WTC11 (cell line): ENCODE measurements at regions not wholly inside any gene's neighbourhood (a gene's known extent, or its start where the extent isn't known, plus 50 kb on each side); places are given as distances from the start of the nearest gene placed in this dataset.

Experiments used
- ATAC-seq: fragments of 200-7000 bp; cut with Tn5 transposase; 2 replicates; pipeline ENCODE4 v1.10.0; 2021; ENCODE audit warnings: mild to moderate bottlenecking, moderate library complexity
- CTCF ChIA-PET: fragments of 300-600 bp; sonication (Branson Sonifier 250); formaldehyde crosslinking; loops from one replicate; lab custom pipeline; 2021; ENCODE audit warnings: antibody characterized with exemption; lab: Charles Lee
- POLR2A ChIA-PET: fragments of 350-600 bp; sonication (Branson Sonifier 250); formaldehyde crosslinking; loops from one replicate; lab custom pipeline; 2021; ENCODE audit warnings: antibody characterized with exemption; lab: Charles Lee
- DNase-seq: peaks from one replicate; pipeline ENCODE4 v3.0.0; 2021; ENCODE audit warnings: low spot score
- H3K27ac Mint-ChIP-seq: 2 replicates; pipeline ENCODE4 v1.8.0; 2021; ENCODE audit warnings: mixed read lengths
- H3K27me3 Mint-ChIP-seq: 2 replicates; pipeline ENCODE4 v1.8.0; 2021; ENCODE audit warnings: low read depth, mild to moderate bottlenecking, moderate library complexity, mixed read lengths
- H3K36me3 Mint-ChIP-seq: 2 replicates; pipeline ENCODE4 v1.8.0; 2021; ENCODE audit warnings: mixed read lengths
- H3K4me1 Mint-ChIP-seq: 2 replicates; pipeline ENCODE4 v1.8.0; 2022; ENCODE audit warnings: mixed read lengths
- H3K4me3 Mint-ChIP-seq: 2 replicates; pipeline ENCODE4 v1.8.0; 2021; ENCODE audit warnings: mild to moderate bottlenecking, moderate library complexity, mixed read lengths
- H3K9me3 Mint-ChIP-seq: 2 replicates; pipeline ENCODE4 v1.8.0; 2021; ENCODE audit warnings: mixed read lengths
- ELF4 ChIP-seq: sonication (generic); formaldehyde crosslinking; IDR thresholded peaks from 2 replicates; pipeline ENCODE4 v1.8.1; 2022; ENCODE audit warnings: low read depth, mild to moderate bottlenecking, moderate library complexity, missing genetic modification reagents
- EMX1 ChIP-seq: fragments of 250-450 bp; sonication (Bioruptor Pico); IDR thresholded peaks from 2 replicates; pipeline ENCODE4 v1.8.0; 2021; ENCODE audit warnings: mild to moderate bottlenecking
- FOXK1 ChIP-seq: sonication (generic); formaldehyde crosslinking; IDR thresholded peaks from 2 replicates; pipeline ENCODE4 v1.8.0; 2022; ENCODE audit warnings: mild to moderate bottlenecking, moderate library complexity, missing genetic modification reagents
- GRHL2 ChIP-seq: fragments of 250-450 bp; sonication (Bioruptor Pico); IDR thresholded peaks from 2 replicates; pipeline ENCODE4 v1.8.0; 2022; ENCODE audit warnings: mild to moderate bottlenecking, moderate library complexity; ENCODE audit not compliant: insufficient replicate concordance, severe bottlenecking
- HMGA2 ChIP-seq: fragments of 250-450 bp; sonication (Bioruptor Pico); IDR thresholded peaks from 2 replicates; pipeline ENCODE4 v1.4.0; 2021; ENCODE audit warnings: mild to moderate bottlenecking, moderate library complexity
- JAZF1 ChIP-seq: fragments of 250-450 bp; sonication (Bioruptor Pico); IDR thresholded peaks from 2 replicates; pipeline ENCODE4 v1.9.0; 2021; ENCODE audit warnings: moderate library complexity, mild to moderate bottlenecking, inconsistent platforms
- PRRX2 ChIP-seq: fragments of 250-450 bp; sonication (Bioruptor Pico); IDR thresholded peaks from 2 replicates; pipeline ENCODE4 v1.8.0; 2021; ENCODE audit warnings: mild to moderate bottlenecking
- RELA ChIP-seq: sonication (generic); formaldehyde crosslinking; IDR thresholded peaks from 2 replicates; pipeline ENCODE4 v1.8.1; 2022; ENCODE audit warnings: missing genetic modification reagents, mild to moderate bottlenecking, borderline replicate concordance
- SMAD3 ChIP-seq: sonication (generic); formaldehyde crosslinking; IDR thresholded peaks from 2 replicates; pipeline ENCODE4 v1.8.0; 2022; ENCODE audit warnings: missing genetic modification reagents, mild to moderate bottlenecking, borderline replicate concordance
- TCF7 ChIP-seq: sonication (generic); formaldehyde crosslinking; IDR thresholded peaks from 2 replicates; pipeline ENCODE4 v1.8.0; 2022; ENCODE audit warnings: mild to moderate bottlenecking, low read depth, missing genetic modification reagents, moderate library complexity
- TEAD4 ChIP-seq: sonication (generic); formaldehyde crosslinking; IDR thresholded peaks from 2 replicates; pipeline ENCODE4 v1.8.0; 2022; ENCODE audit warnings: mild to moderate bottlenecking, missing genetic modification reagents
- ZNF138 ChIP-seq: sonication (generic); formaldehyde crosslinking; conservative IDR thresholded peaks from 2 replicates; pipeline ENCODE4 v1.8.1; 2022; ENCODE audit warnings: mild to moderate bottlenecking, moderate library complexity, missing genetic modification reagents
- ZNF263 ChIP-seq: sonication (generic); formaldehyde crosslinking; IDR thresholded peaks from 2 replicates; pipeline ENCODE4 v1.8.1; 2022; ENCODE audit warnings: low read depth, mild to moderate bottlenecking, moderate library complexity, missing genetic modification reagents
- ZNF423 ChIP-seq: fragments of 250-450 bp; sonication (Bioruptor Pico); IDR thresholded peaks from 2 replicates; pipeline ENCODE4 v2.1.2; 2022; ENCODE audit warnings: mild to moderate bottlenecking, moderate library complexity
- TF ChIP-seq, protein P1 (sequence below): sonication (generic); formaldehyde crosslinking; IDR thresholded peaks from 2 replicates; pipeline ENCODE4 v1.8.0; 2022; ENCODE audit warnings: mild to moderate bottlenecking, missing genetic modification reagents
- TF ChIP-seq, protein P2 (sequence below): sonication (generic); formaldehyde crosslinking; IDR thresholded peaks from 2 replicates; pipeline ENCODE4 v1.8.0; 2023; ENCODE audit warnings: missing genetic modification reagents, mild to moderate bottlenecking, borderline replicate concordance
- TF ChIP-seq, protein P3 (sequence below): sonication (generic); formaldehyde crosslinking; IDR thresholded peaks from 2 replicates; pipeline ENCODE4 v1.8.1; 2022; ENCODE audit warnings: mild to moderate bottlenecking, missing genetic modification reagents, moderate library complexity, borderline replicate concordance
- TF ChIP-seq, protein P4 (sequence below): fragments of 250-450 bp; sonication (Bioruptor Pico); IDR thresholded peaks from 2 replicates; pipeline ENCODE4 v1.9.0; 2021; ENCODE audit warnings: mild to moderate bottlenecking
- TF ChIP-seq, protein P5 (sequence below): sonication (generic); formaldehyde crosslinking; IDR thresholded peaks from 2 replicates; pipeline ENCODE4 v1.8.0; 2022; ENCODE audit warnings: mild to moderate bottlenecking, missing genetic modification reagents
- TF ChIP-seq, protein P6 (sequence below): sonication (generic); formaldehyde crosslinking; conservative IDR thresholded peaks from 2 replicates; pipeline ENCODE4 v1.8.1; 2022; ENCODE audit warnings: mild to moderate bottlenecking, missing genetic modification reagents
- TF ChIP-seq, protein P7 (sequence below): sonication (generic); formaldehyde crosslinking; IDR thresholded peaks from 2 replicates; pipeline ENCODE4 v1.8.0; 2023; ENCODE audit warnings: mild to moderate bottlenecking, missing genetic modification reagents
- TF ChIP-seq, protein P8 (sequence below): sonication (generic); formaldehyde crosslinking; IDR thresholded peaks from 2 replicates; pipeline ENCODE4 v1.8.1; 2023; ENCODE audit warnings: mild to moderate bottlenecking, moderate library complexity, missing genetic modification reagents

DNA sequence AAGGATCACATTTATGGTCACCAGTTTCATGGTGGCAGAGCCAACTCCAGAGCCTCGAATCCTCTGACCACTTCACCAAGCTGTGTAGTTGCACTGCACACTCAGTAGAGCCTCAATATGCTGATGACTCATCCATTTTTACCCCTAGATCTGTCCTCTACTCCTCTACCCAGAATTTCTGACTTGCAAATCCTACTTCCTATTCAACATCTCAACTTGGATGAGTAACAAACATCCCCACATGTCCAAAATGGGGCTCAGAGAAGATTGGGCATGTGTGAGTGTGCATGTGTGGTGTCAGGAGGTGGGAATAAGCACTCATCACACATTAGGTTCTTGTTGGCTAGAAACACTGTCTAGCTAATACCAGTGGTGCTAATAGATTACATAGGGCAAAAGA is 57.8 kb upstream of the IGFBP2 start (continued):
- TF ChIP-seq, protein P1, sequence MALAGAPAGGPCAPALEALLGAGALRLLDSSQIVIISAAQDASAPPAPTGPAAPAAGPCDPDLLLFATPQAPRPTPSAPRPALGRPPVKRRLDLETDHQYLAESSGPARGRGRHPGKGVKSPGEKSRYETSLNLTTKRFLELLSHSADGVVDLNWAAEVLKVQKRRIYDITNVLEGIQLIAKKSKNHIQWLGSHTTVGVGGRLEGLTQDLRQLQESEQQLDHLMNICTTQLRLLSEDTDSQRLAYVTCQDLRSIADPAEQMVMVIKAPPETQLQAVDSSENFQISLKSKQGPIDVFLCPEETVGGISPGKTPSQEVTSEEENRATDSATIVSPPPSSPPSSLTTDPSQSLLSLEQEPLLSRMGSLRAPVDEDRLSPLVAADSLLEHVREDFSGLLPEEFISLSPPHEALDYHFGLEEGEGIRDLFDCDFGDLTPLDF (CRISPR knock-in tag), result no peak
- TF ChIP-seq TCF7 (CRISPR knock-in tag) (no peak), FOXK1 (CRISPR knock-in tag) (no peak), RELA (CRISPR knock-in tag) (no peak), ZNF423 (no peak)
- TF ChIP-seq, protein P2, sequence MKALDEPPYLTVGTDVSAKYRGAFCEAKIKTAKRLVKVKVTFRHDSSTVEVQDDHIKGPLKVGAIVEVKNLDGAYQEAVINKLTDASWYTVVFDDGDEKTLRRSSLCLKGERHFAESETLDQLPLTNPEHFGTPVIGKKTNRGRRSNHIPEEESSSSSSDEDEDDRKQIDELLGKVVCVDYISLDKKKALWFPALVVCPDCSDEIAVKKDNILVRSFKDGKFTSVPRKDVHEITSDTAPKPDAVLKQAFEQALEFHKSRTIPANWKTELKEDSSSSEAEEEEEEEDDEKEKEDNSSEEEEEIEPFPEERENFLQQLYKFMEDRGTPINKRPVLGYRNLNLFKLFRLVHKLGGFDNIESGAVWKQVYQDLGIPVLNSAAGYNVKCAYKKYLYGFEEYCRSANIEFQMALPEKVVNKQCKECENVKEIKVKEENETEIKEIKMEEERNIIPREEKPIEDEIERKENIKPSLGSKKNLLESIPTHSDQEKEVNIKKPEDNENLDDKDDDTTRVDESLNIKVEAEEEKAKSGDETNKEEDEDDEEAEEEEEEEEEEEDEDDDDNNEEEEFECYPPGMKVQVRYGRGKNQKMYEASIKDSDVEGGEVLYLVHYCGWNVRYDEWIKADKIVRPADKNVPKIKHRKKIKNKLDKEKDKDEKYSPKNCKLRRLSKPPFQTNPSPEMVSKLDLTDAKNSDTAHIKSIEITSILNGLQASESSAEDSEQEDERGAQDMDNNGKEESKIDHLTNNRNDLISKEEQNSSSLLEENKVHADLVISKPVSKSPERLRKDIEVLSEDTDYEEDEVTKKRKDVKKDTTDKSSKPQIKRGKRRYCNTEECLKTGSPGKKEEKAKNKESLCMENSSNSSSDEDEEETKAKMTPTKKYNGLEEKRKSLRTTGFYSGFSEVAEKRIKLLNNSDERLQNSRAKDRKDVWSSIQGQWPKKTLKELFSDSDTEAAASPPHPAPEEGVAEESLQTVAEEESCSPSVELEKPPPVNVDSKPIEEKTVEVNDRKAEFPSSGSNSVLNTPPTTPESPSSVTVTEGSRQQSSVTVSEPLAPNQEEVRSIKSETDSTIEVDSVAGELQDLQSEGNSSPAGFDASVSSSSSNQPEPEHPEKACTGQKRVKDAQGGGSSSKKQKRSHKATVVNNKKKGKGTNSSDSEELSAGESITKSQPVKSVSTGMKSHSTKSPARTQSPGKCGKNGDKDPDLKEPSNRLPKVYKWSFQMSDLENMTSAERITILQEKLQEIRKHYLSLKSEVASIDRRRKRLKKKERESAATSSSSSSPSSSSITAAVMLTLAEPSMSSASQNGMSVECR (CRISPR knock-in tag), result no peak

DNA sequence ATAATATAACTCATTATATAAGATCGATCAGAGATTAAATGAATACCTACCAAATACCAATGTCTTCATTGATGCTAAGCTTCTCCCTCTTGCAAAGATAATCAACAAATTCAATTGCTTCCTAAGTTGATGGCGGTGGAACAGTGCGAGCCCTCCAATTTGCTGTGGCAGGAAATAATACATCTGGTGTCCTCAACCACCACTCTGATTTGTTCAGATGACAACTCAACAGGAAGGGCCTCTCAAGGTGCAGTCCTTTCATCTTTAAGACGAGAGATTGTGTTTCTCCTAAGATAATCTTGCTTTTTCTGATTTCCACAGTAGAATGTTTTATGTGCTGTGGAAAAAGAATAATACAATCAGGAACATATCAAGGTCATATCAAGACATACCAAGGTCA is 56.6 kb upstream of the IGFBP2 start:
- peaks cover 4% of the 10 kb centered on the region for H3K9me3 Mint-ChIP-seq
- DNase-seq (no peak), ATAC-seq (no peak)
- POLR2A ChIA-PET, result no interaction called here
- H3K4me3 Mint-ChIP-seq, result no peak overlapping the region
- peaks cover under 1% of the 10 kb centered on the region for H3K36me3 Mint-ChIP-seq
- TF ChIP-seq JAZF1 (CRISPR knock-in tag), result no peak
- TF ChIP-seq ZNF138 (CRISPR knock-in tag), result no peak
- TF ChIP-seq ZNF263 (CRISPR knock-in tag), result no peak
- TF ChIP-seq HMGA2 (CRISPR knock-in tag), result no peak
- no peak for TF ChIP-seq ELF4 (CRISPR knock-in tag)
- no peak for TF ChIP-seq TEAD4 (CRISPR knock-in tag)
- TF ChIP-seq EMX1 (CRISPR knock-in tag), result no peak
- TF ChIP-seq, protein P3, sequence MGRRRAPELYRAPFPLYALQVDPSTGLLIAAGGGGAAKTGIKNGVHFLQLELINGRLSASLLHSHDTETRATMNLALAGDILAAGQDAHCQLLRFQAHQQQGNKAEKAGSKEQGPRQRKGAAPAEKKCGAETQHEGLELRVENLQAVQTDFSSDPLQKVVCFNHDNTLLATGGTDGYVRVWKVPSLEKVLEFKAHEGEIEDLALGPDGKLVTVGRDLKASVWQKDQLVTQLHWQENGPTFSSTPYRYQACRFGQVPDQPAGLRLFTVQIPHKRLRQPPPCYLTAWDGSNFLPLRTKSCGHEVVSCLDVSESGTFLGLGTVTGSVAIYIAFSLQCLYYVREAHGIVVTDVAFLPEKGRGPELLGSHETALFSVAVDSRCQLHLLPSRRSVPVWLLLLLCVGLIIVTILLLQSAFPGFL (CRISPR knock-in tag), result no peak
- no peak for TF ChIP-seq GRHL2 (CRISPR knock-in tag)
- TF ChIP-seq PRRX2 (CRISPR knock-in tag), result no peak
- TF ChIP-seq SMAD3, result no peak
- TF ChIP-seq, protein P4, sequence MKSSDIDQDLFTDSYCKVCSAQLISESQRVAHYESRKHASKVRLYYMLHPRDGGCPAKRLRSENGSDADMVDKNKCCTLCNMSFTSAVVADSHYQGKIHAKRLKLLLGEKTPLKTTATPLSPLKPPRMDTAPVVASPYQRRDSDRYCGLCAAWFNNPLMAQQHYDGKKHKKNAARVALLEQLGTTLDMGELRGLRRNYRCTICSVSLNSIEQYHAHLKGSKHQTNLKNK, result no peak
- no peak for TF ChIP-seq FOXK1 (CRISPR knock-in tag)
- TF ChIP-seq, protein P5, sequence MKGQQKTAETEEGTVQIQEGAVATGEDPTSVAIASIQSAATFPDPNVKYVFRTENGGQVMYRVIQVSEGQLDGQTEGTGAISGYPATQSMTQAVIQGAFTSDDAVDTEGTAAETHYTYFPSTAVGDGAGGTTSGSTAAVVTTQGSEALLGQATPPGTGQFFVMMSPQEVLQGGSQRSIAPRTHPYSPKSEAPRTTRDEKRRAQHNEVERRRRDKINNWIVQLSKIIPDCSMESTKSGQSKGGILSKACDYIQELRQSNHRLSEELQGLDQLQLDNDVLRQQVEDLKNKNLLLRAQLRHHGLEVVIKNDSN (CRISPR knock-in tag), result no peak
- TF ChIP-seq, protein P6, sequence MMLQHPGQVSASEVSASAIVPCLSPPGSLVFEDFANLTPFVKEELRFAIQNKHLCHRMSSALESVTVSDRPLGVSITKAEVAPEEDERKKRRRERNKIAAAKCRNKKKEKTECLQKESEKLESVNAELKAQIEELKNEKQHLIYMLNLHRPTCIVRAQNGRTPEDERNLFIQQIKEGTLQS, result no peak
- TF ChIP-seq, protein P7, sequence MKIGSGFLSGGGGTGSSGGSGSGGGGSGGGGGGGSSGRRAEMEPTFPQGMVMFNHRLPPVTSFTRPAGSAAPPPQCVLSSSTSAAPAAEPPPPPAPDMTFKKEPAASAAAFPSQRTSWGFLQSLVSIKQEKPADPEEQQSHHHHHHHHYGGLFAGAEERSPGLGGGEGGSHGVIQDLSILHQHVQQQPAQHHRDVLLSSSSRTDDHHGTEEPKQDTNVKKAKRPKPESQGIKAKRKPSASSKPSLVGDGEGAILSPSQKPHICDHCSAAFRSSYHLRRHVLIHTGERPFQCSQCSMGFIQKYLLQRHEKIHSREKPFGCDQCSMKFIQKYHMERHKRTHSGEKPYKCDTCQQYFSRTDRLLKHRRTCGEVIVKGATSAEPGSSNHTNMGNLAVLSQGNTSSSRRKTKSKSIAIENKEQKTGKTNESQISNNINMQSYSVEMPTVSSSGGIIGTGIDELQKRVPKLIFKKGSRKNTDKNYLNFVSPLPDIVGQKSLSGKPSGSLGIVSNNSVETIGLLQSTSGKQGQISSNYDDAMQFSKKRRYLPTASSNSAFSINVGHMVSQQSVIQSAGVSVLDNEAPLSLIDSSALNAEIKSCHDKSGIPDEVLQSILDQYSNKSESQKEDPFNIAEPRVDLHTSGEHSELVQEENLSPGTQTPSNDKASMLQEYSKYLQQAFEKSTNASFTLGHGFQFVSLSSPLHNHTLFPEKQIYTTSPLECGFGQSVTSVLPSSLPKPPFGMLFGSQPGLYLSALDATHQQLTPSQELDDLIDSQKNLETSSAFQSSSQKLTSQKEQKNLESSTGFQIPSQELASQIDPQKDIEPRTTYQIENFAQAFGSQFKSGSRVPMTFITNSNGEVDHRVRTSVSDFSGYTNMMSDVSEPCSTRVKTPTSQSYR (CRISPR knock-in tag), result no peak
- TF ChIP-seq, protein P8, sequence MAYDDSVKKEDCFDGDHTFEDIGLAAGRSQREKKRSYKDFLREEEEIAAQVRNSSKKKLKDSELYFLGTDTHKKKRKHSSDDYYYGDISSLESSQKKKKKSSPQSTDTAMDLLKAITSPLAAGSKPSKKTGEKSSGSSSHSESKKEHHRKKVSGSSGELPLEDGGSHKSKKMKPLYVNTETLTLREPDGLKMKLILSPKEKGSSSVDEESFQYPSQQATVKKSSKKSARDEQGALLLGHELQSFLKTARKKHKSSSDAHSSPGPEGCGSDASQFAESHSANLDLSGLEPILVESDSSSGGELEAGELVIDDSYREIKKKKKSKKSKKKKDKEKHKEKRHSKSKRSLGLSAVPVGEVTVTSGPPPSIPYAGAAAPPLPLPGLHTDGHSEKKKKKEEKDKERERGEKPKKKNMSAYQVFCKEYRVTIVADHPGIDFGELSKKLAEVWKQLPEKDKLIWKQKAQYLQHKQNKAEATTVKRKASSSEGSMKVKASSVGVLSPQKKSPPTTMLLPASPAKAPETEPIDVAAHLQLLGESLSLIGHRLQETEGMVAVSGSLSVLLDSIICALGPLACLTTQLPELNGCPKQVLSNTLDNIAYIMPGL (CRISPR knock-in tag), result no peak
- H3K4me1 Mint-ChIP-seq, result 0 out of 2 replicates have a peak, but pooled peaks cover 4% of the 10 kb centered on the region
- H3K27ac Mint-ChIP-seq, result no peak overlapping the region
- no peaks in the 10 kb centered on the region for H3K27me3 Mint-ChIP-seq
- CTCF ChIA-PET, result interaction anchor here (1.7 kb wide), 1 partner anchor 57 kb away, joined by 3 read pairs; no protein-coding TSS in a partner anchor
